Right renal pelvis (tissue), 4 donors: ENCODE measurements at regions not wholly inside any gene's neighbourhood (a gene's known extent, or its start where the extent isn't known, plus 50 kb on each side); places are given as distances from the start of the nearest gene placed in this dataset.

Source experiments
- DNase-seq, 4 donors: peaks; one replicate each; pipeline ENCODE4 v3.0.0-alpha.2; 2013; ENCODE audit warnings: low read depth in 4 of 4, low spot score in 3 of 4, missing footprints in 1 of 4

DNA sequence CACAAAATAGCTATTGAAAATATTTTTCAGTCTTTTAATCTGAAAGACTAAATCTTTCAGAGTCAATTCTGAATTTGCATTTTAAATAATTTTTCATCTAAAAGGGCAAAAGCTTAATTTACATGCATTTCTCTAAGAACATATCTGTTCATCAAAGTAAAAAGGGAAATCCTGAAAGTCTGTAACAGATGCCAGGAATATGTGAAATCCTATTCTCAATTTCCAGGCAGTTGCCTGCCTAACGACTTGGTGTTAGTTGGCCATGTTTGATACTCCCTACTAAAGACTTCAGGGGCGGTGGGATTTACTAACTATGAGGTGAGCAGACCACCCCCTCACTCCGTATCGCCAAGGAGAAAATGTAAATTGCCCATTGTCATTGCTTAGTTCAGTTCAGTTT is 136.8 kb downstream of the KIT start:
- DNase-seq: no peak

DNA sequence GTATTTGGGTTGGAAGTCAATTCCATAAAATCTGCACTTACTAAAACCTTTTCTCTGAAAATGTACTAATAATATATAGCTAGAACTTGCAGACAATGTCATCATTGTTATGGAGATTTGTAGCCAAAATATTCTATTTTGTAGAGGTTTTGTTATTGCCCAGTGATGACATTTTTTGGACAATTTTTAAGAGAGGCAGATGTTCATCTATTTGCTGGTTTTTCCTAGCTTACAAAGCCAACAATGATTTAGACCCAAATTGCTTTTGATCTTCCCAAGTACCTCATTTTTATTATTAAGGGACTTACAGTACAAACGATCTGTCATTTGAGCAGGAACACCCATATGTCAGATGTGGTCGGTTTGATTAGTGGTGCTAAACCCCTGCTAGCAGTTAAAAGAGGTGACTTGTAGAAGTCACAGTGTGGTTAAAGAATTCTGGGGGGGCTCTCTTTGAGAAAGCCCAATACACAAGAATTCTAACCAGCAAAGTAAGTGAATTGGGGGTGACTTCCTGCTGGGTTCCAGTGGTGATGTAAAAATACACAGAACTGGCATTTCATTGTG is 136.2 kb downstream of the KIT start:
- DNase-seq: no peak
